HCT116 (cell line): ENCODE measurements at regions not wholly inside any gene's neighbourhood (a gene's known extent, or its start where the extent isn't known, plus 50 kb on each side); places are given as distances from the start of the nearest gene placed in this dataset.

Experiments used
- ATAC-seq: fragments of 200-7000 bp; cut with Tn5 transposase; 2 replicates; pipeline ENCODE4 v1.9.1; 2020; ENCODE audit warnings: mild to moderate bottlenecking, moderate library complexity
- BruUV-seq: library from RNA; stranded (reverse); fragments of 400-500 nt; replicated peaks from 2 replicates; lab custom pipeline; 2021; lab: Mats Ljungman, UMichigan
- CTCF ChIA-PET: fragments of 300-600 bp; sonication (Branson Sonifier 250); formaldehyde crosslinking; loops from one replicate; lab custom pipeline; 2021; ENCODE audit warnings: antibody characterized with exemption; lab: Charles Lee
- POLR2A ChIA-PET: fragments of 300-600, 350-600 bp; sonication (Branson Sonifier 250); formaldehyde crosslinking; loops from one replicate; lab custom pipeline; 2021; ENCODE audit warnings: antibody characterized with exemption; lab: Charles Lee
- RAD21 ChIA-PET, 2 experiments: fragments of 300-600 bp; sonication (Branson Sonifier 250); formaldehyde crosslinking; loops; one replicate each; lab custom pipeline; 2023; ENCODE audit warnings: low total read pairs in 2 of 2; ENCODE audit not compliant: uncharacterized antibody in 2 of 2, unreplicated experiment in 2 of 2, low non-redundant PET in 1 of 2; lab: Charles Lee
- DNase-seq: peaks from one replicate; pipeline ENCODE4 v3.0.0-alpha.2; 2010; ENCODE audit warnings: low read depth, low spot score
- H2AFZ ChIP-seq: fragments of 200-600 bp; shearing (Covaris generic), sonication (generic); 2 replicates; pipeline ENCODE4 v1.6.1; 2017; ENCODE audit warnings: low read depth, mixed run types, mixed read lengths, antibody characterized with exemption, low read length; ENCODE audit not compliant: poor library complexity, severe bottlenecking
- H3K27ac ChIP-seq: 2 replicates; pipeline ENCODE4 v1.5.1; 2012; ENCODE audit warnings: low read depth, low read length
- H3K27me3 ChIP-seq: fragments of 200-600 bp; sonication (generic); 2 replicates; pipeline ENCODE4 v1.6.1; 2016; ENCODE audit warnings: mixed run types, low read length, mixed read lengths; ENCODE audit not compliant: insufficient read depth
- H3K36me3 ChIP-seq, 2 experiments: fragments of 200-500 bp in 1 of 2; fragments of 200-600 bp in 1 of 2; sonication (Bioruptor generic) in 1 of 2; sonication (generic) in 1 of 2; 2 replicates each; pipeline versions ENCODE4 v1.5.1 to v1.6.1; 2014 to 2016; ENCODE audit warnings: low read length in 2 of 2, inconsistent platforms in 1 of 2, mixed read lengths in 1 of 2, mixed run types in 1 of 2; ENCODE audit not compliant: insufficient read depth in 2 of 2, control insufficient read depth in 1 of 2
- H3K4me1 ChIP-seq, 2 experiments: fragments of 200-600 bp in 1 of 2; sonication (generic) in 1 of 2; 2 replicates each; pipeline versions ENCODE4 v1.5.1 to v1.6.1; 2012 to 2017; ENCODE audit warnings: low read length in 2 of 2, inconsistent platforms in 1 of 2, mild to moderate bottlenecking in 1 of 2, mixed read lengths in 1 of 2, mixed run types in 1 of 2, moderate library complexity in 1 of 2; ENCODE audit not compliant: insufficient read depth in 2 of 2, control insufficient read depth in 1 of 2
- H3K4me2 ChIP-seq: fragments of 200-600 bp; sonication (generic); 2 replicates; pipeline ENCODE4 v1.6.1; 2017; ENCODE audit warnings: mixed run types, low read length, mixed read lengths
- H3K4me3 ChIP-seq, 2 experiments: fragments of 200-600 bp in 1 of 2; sonication (generic) in 1 of 2; replicated peaks in 1 of 2; 2 replicates each; pipeline ENCODE4 v1.5.1; 2011 to 2016; ENCODE audit warnings: low read length in 2 of 2, control low read depth in 1 of 2, low read depth in 1 of 2, mild to moderate bottlenecking in 1 of 2, mixed read lengths in 1 of 2, mixed run types in 1 of 2
- H3K79me2 ChIP-seq: fragments of 200-600 bp; sonication (generic); 2 replicates; pipeline ENCODE4 v1.6.1; 2017; ENCODE audit warnings: mild to moderate bottlenecking, mixed run types, low read length, moderate library complexity, mixed read lengths; ENCODE audit not compliant: insufficient read depth
- H3K9ac ChIP-seq: fragments of 200-600 bp; sonication (generic); 2 replicates; pipeline ENCODE4 v1.6.1; 2016; ENCODE audit warnings: low read length, mixed read lengths
- H3K9me2 ChIP-seq: fragments of 200-600 bp; sonication (generic), shearing (Covaris generic); 2 replicates; pipeline ENCODE4 v1.6.1; 2017; ENCODE audit warnings: mixed run types, mild to moderate bottlenecking, moderate library complexity; ENCODE audit not compliant: insufficient read depth
- H3K9me3 ChIP-seq, 2 experiments: fragments of 200-500 bp in 1 of 2; fragments of 200-600 bp in 1 of 2; sonication (Bioruptor generic) in 1 of 2; sonication (generic) in 1 of 2; 2 replicates each; pipeline ENCODE4 v1.6.1; 2014 to 2017; ENCODE audit warnings: low read length in 2 of 2, mixed read lengths in 2 of 2, inconsistent platforms in 1 of 2, low read depth in 1 of 2, mild to moderate bottlenecking in 1 of 2, mixed run types in 1 of 2, moderate library complexity in 1 of 2; ENCODE audit not compliant: control insufficient read depth in 1 of 2, insufficient read depth in 1 of 2
- H4K20me1 ChIP-seq: fragments of 200-600 bp; sonication (generic), shearing (Covaris generic); 2 replicates; pipeline ENCODE4 v1.6.1; 2017; ENCODE audit warnings: mixed run types, mild to moderate bottlenecking, moderate library complexity; ENCODE audit not compliant: insufficient read depth
- CBX3 ChIP-seq: IDR thresholded peaks from 2 replicates; pipeline ENCODE4 v1.6.1; 2012; ENCODE audit warnings: low read depth
- CEBPB ChIP-seq: IDR thresholded peaks from 2 replicates; pipeline ENCODE4 v1.6.1; 2012; ENCODE audit warnings: low read depth
- CTCF ChIP-seq, 3 experiments: fragments of 200-600 bp in 1 of 3; sonication (generic) in 1 of 3; IDR thresholded peaks in 2 of 3; conservative IDR thresholded peaks in 1 of 3; 2 replicates each; pipeline ENCODE4 v1.5.1; 2012 to 2017; ENCODE audit warnings: low read depth in 2 of 3, low read length in 2 of 3, antibody characterized with exemption in 1 of 3, borderline replicate concordance in 1 of 3, control low read depth in 1 of 3, mild to moderate bottlenecking in 1 of 3, mixed read lengths in 1 of 3, mixed run types in 1 of 3, moderate library complexity in 1 of 3; ENCODE audit not compliant: insufficient read depth in 1 of 3
- EZH2 ChIP-seq: fragments of 200-600 bp; sonication (generic); IDR thresholded peaks from 2 replicates; pipeline ENCODE4 v1.6.1; 2017; ENCODE audit warnings: antibody characterized with exemption, mixed run types
- FOSL1 ChIP-seq: IDR thresholded peaks from 2 replicates; pipeline ENCODE4 v1.6.1; 2012; ENCODE audit warnings: low read depth
- JUND ChIP-seq: IDR thresholded peaks from 2 replicates; pipeline ENCODE4 v1.6.1; 2012
- MAX ChIP-seq: IDR thresholded peaks from 2 replicates; pipeline ENCODE4 v1.6.1; 2012
- TCF7L2 ChIP-seq: IDR thresholded peaks from 2 replicates; pipeline ENCODE4 v1.7.0; 2011; ENCODE audit warnings: borderline replicate concordance, inconsistent platforms; ENCODE audit not compliant: insufficient read depth, insufficient read length; ENCODE audit errors: extremely low read depth
- YY1 ChIP-seq: IDR thresholded peaks from 2 replicates; pipeline ENCODE4 v1.6.1; 2011; ENCODE audit warnings: low read length, low read depth, moderate library complexity, mild to moderate bottlenecking; ENCODE audit not compliant: insufficient replicate concordance; ENCODE audit errors: extremely low read depth
- ZBTB33 ChIP-seq: IDR thresholded peaks from 2 replicates; pipeline ENCODE4 v1.6.1; 2011; ENCODE audit warnings: mild to moderate bottlenecking, low read length, moderate library complexity; ENCODE audit not compliant: insufficient replicate concordance; ENCODE audit errors: extremely low read depth
- ZFX ChIP-seq: fragments of 450-650 bp; IDR thresholded peaks from 2 replicates; pipeline ENCODE4 v1.6.1; 2017
- ZNF274 ChIP-seq: fragments of 200-500 bp; sonication (Bioruptor generic); IDR thresholded peaks from 2 replicates; pipeline ENCODE4 v1.6.1; 2014; ENCODE audit warnings: mild to moderate bottlenecking, low read depth, low read length, inconsistent platforms
- intact Hi-C: fragments of 100-400 bp; cut with micrococcal nuclease; formaldehyde crosslinking; loops from 2 replicates; pipeline ENCODE4 v1.10.0; 2022

- Histone ChIP-seq H3K79me2 (no peaks in the 10 kb centered on the region), H3K4me1 (no peaks in the 10 kb centered on the region), H3K27me3 (no peaks in the 10 kb centered on the region), H4K20me1 (no peaks in the 10 kb centered on the region), H3K27ac (no peak overlapping the region), H3K4me3 (no peak overlapping the region), H2AFZ (no peak overlapping the region), H3K9me2 (no peaks in the 10 kb centered on the region), H3K4me2 (no peak overlapping the region), H3K9ac (no peak overlapping the region), H3K36me3 (no peaks in the 10 kb centered on the region), H3K9me3 (no peaks in the 10 kb centered on the region)
- no TSS peak for BruUV-seq
- POLR2A ChIA-PET, result no interaction called here
- ATAC-seq (no peak), DNase-seq (no peak)
- intact Hi-C loops, result no loop called here
- TF ChIP-seq ZNF274, result no peak
- no peak for TF ChIP-seq FOSL1
- TF ChIP-seq MAX, result no peak
- TF ChIP-seq YY1, result no peak
- TF ChIP-seq ZBTB33, result no peak
- no peak for TF ChIP-seq CBX3
- TF ChIP-seq TCF7L2, result no peak
- no peak for TF ChIP-seq JUND
- TF ChIP-seq CEBPB, result no peak
- no peak for TF ChIP-seq EZH2
- TF ChIP-seq ZFX, result no peak
- TF ChIP-seq CTCF (IDR thresholded peaks at IDR 0.05 in 2 of 3, conservative IDR thresholded peaks at IDR 0.05 in 1 of 3; ENCODE audit: borderline replicate concordance in 1 of 3, insufficient read depth in 1 of 3, low read depth in 2 of 3, low read length in 2 of 3), result no peak
- RAD21 ChIA-PET, result no interaction called here
- CTCF ChIA-PET, result no interaction called here
These were observed 83.9 kb downstream of the MAD2L1 start for GRCh38 chr4:119982756-119983155.
